ENCODE measurements at regions not wholly inside any gene's neighbourhood (a gene's known extent, or its start where the extent isn't known, plus 50 kb on each side); places are given as distances from the start of the nearest gene placed in this dataset.
"Not testable (repeated sequence)": the region's sequence is repeated elsewhere in the genome, so short reads cannot be mapped to it uniquely, and the experiment has no call there.

DNA sequence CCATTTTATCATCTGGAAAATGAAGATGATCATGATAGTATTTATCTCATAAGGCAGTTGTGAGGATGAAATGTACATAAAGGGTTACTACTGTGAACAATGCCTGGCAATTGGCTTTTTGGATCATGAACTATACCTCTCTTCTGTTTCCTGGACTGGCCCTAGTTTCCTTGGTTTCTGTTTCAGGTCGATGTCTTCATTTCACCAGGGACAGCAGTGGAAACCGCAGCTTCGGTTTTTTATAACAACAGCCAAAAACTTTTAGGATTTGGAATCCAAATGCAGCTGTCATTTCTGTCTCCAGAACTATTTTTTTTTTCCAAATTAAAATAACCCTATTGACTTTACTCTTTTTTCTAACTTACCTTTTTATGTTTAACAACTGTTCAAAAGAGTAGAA, 425.1 kb downstream of the RND3 start:
- TF ChIP-seq ZNF565 (CRISPR knock-in tag; conservative IDR thresholded peaks at IDR 0.05; ENCODE audit: low read depth) = no peak
- no peak for TF ChIP-seq OSR1 (CRISPR knock-in tag; IDR thresholded peaks at IDR 0.05)
- TF ChIP-seq ZNF70 (CRISPR knock-in tag; IDR thresholded peaks at IDR 0.05) = no peak
- TF ChIP-seq, protein P1, sequence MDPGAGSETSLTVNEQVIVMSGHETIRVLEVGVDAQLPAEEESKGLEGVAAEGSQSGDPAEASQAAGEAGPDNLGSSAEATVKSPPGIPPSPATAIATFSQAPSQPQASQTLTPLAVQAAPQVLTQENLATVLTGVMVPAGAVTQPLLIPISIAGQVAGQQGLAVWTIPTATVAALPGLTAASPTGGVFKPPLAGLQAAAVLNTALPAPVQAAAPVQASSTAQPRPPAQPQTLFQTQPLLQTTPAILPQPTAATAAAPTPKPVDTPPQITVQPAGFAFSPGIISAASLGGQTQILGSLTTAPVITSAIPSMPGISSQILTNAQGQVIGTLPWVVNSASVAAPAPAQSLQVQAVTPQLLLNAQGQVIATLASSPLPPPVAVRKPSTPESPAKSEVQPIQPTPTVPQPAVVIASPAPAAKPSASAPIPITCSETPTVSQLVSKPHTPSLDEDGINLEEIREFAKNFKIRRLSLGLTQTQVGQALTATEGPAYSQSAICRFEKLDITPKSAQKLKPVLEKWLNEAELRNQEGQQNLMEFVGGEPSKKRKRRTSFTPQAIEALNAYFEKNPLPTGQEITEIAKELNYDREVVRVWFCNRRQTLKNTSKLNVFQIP (CRISPR knock-in tag; IDR thresholded peaks at IDR 0.05; ENCODE audit: borderline replicate concordance, low read depth) = no peak
- no peak for TF ChIP-seq ISL1 (CRISPR knock-in tag; IDR thresholded peaks at IDR 0.05)
- no peak for TF ChIP-seq ZC3H10 (CRISPR knock-in tag; IDR thresholded peaks at IDR 0.05)
- no peak for TF ChIP-seq TCF4 (CRISPR knock-in tag; IDR thresholded peaks at IDR 0.05; ENCODE audit: borderline replicate concordance)
- TF ChIP-seq ZNF8 (CRISPR knock-in tag; IDR thresholded peaks at IDR 0.05) = no peak
- TF ChIP-seq CREB5 (CRISPR knock-in tag; IDR thresholded peaks at IDR 0.05; ENCODE audit: low read depth) = no peak
- no peak for TF ChIP-seq GLIS3 (CRISPR knock-in tag; IDR thresholded peaks at IDR 0.05)
- TF ChIP-seq RARB (CRISPR knock-in tag; IDR thresholded peaks at IDR 0.05) = no peak
- TF ChIP-seq TOX (CRISPR knock-in tag; IDR thresholded peaks at IDR 0.05; ENCODE audit: borderline replicate concordance) = no peak
- TF ChIP-seq ZFP30 (CRISPR knock-in tag; IDR thresholded peaks at IDR 0.05) = no peak
- TF ChIP-seq SNAI2 (CRISPR knock-in tag; IDR thresholded peaks at IDR 0.05) = no peak
- no peak for TF ChIP-seq ESRRG (CRISPR knock-in tag; IDR thresholded peaks at IDR 0.05)
- ATAC-seq = no peak

- ATAC-seq = no peak
- TF ChIP-seq SNAI2 (CRISPR knock-in tag; IDR thresholded peaks at IDR 0.05) (no peak), TSHZ2 (CRISPR knock-in tag; IDR thresholded peaks at IDR 0.05) (no peak), RARB (CRISPR knock-in tag; IDR thresholded peaks at IDR 0.05) (no peak)
- TF ChIP-seq, protein P1 (CRISPR knock-in tag; IDR thresholded peaks at IDR 0.05; ENCODE audit: borderline replicate concordance, low read depth) = no peak
These were observed 427.1 kb downstream of the RND3 start for GRCh38 chr2:150060341-150060740.

DNA sequence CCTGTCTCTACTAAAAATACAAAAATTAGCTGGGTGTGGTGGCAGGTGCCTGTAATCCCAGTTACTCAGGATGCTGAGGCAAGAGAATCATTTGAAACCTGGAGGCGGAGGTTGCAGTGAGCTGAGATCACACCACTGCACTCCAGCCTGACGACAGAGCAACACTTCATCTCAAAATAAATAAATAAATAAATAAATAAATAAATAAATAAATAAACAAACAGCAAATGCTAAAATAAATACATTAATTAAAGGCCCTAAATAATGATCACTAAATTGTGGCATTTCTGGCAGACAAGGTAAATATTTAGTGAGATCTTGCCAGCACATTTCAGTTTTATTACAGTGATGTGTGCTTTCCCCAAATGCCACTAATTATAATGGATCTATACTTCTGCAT, 427.8 kb downstream of the RND3 start:
- not testable (repeated sequence) for ATAC-seq

DNA sequence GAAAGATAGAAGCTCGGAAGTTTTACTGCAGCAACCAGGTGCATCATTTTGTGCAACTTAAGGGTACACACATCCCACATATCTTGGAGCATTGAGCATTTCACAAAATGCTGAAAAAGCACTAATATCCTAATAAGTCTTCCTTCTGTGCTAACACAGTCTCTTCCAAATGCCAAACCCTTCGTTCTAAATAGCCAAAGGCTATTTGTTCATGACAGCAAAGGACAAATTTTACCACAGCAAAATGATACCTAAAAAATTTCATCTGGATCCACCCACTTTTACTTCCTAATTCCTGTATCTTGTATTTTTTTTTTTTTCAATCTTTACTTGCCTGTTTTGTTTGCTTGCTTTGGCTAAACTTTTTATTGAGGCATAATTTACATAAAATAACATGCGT, 435.0 kb downstream of the RND3 start:
- TF ChIP-seq, protein P1 (CRISPR knock-in tag; IDR thresholded peaks at IDR 0.05; ENCODE audit: borderline replicate concordance, low read depth) = no peak
- TF ChIP-seq ZFP30 (CRISPR knock-in tag; IDR thresholded peaks at IDR 0.05) = no peak
- TF ChIP-seq PPARA (CRISPR knock-in tag; IDR thresholded peaks at IDR 0.05; ENCODE audit: borderline replicate concordance) = no peak
- TF ChIP-seq CREB5 (CRISPR knock-in tag; IDR thresholded peaks at IDR 0.05; ENCODE audit: low read depth) = no peak
- TF ChIP-seq SNAI2 (CRISPR knock-in tag; IDR thresholded peaks at IDR 0.05) = no peak
- no peak for TF ChIP-seq RARB (CRISPR knock-in tag; IDR thresholded peaks at IDR 0.05)
- TF ChIP-seq ARNTL (CRISPR knock-in tag; IDR thresholded peaks at IDR 0.05; ENCODE audit: borderline replicate concordance, low read depth) = no peak
- no peak for TF ChIP-seq GLIS3 (CRISPR knock-in tag; IDR thresholded peaks at IDR 0.05)
- TF ChIP-seq ZNF70 (CRISPR knock-in tag; IDR thresholded peaks at IDR 0.05) = no peak
- ATAC-seq = no peak

Data from SK-N-SH treated with all-trans-retinoic acid at 6 μM for 48 hours (cell line).